ENCODE measurements at regions not wholly inside any gene's neighbourhood (a gene's known extent, or its start where the extent isn't known, plus 50 kb on each side); places are given as distances from the start of the nearest gene placed in this dataset.

GRCh38 chr2:236816197-236817170 lies 246.9 kb downstream of the ACKR3 start:
- no peak for DNase-seq (ENCODE audit: low read depth in 2 of 2)

GRCh38 chr2:236818281-236819045 lies 248.8 kb downstream of the ACKR3 start:
- H3K27me3 ChIP-seq (ENCODE audit: control insufficient read depth, insufficient read depth, low read length): no peaks in the 10 kb centered on the region
- no peak overlapping the region for H3K9ac ChIP-seq (ENCODE audit: insufficient read depth, low read length)
- H4K20me1 ChIP-seq (ENCODE audit: control insufficient read depth, extremely low read depth, insufficient read depth, low read length): no peaks in the 10 kb centered on the region

More at GRCh38 chr2:236816197-236817170, 246.9 kb downstream of the ACKR3 start:
- Histone ChIP-seq H3K27ac (ENCODE audit: insufficient read depth, low read length) (no peak overlapping the region), H3K36me3 (ENCODE audit: control insufficient read depth, insufficient read depth, low read length) (no peaks in the 10 kb centered on the region), H4K20me1 (ENCODE audit: control insufficient read depth, extremely low read depth, insufficient read depth, low read length) (no peaks in the 10 kb centered on the region), H2AFZ (ENCODE audit: low read length) (no peak overlapping the region), H3K27me3 (ENCODE audit: control insufficient read depth, insufficient read depth, low read length) (no peaks in the 10 kb centered on the region), H3K4me1 (ENCODE audit: control insufficient read depth, extremely low read depth, insufficient read depth, low read length) (no peaks in the 10 kb centered on the region), H3K9ac (ENCODE audit: insufficient read depth, low read length) (no peak overlapping the region), H3K4me2 (ENCODE audit: extremely low read depth, insufficient read depth, low read length) (no peak overlapping the region), H3K4me3 (replicated peaks in 1 of 4; ENCODE audit: control extremely low read depth in 1 of 4, insufficient read depth in 1 of 4, low read depth in 3 of 4, low read length in 4 of 4) (no peak overlapping the region), H3K79me2 (ENCODE audit: control insufficient read depth, insufficient read depth, low read length) (no peaks in the 10 kb centered on the region), H3K9me3 (ENCODE audit: control insufficient read depth, insufficient read depth, low read depth, low read length) (no peaks in the 10 kb centered on the region)
- TF ChIP-seq EZH2 (IDR thresholded peaks at IDR 0.05; ENCODE audit: low read length, missing control alignments) (no peak), CTCF (conservative IDR thresholded peaks at IDR 0.05 in 1 of 2, IDR thresholded peaks at IDR 0.05 in 1 of 2; ENCODE audit: low read depth in 1 of 2, low read length in 2 of 2) (no peak)

More at GRCh38 chr2:236818281-236819045, 248.8 kb downstream of the ACKR3 start:
- Histone ChIP-seq H3K79me2 (ENCODE audit: control insufficient read depth, insufficient read depth, low read length) (no peaks in the 10 kb centered on the region), H3K27ac (ENCODE audit: insufficient read depth, low read length) (no peak overlapping the region), H3K4me3 (replicated peaks in 1 of 4; ENCODE audit: control extremely low read depth in 1 of 4, insufficient read depth in 1 of 4, low read depth in 3 of 4, low read length in 4 of 4) (no peak overlapping the region), H2AFZ (ENCODE audit: low read length) (no peak overlapping the region), H3K36me3 (ENCODE audit: control insufficient read depth, insufficient read depth, low read length) (no peaks in the 10 kb centered on the region), H3K4me2 (ENCODE audit: extremely low read depth, insufficient read depth, low read length) (no peak overlapping the region), H3K9me3 (ENCODE audit: control insufficient read depth, insufficient read depth, low read depth, low read length) (no peaks in the 10 kb centered on the region), H3K4me1 (ENCODE audit: control insufficient read depth, extremely low read depth, insufficient read depth, low read length) (no peaks in the 10 kb centered on the region)
- DNase-seq (ENCODE audit: low read depth in 2 of 2): no peak
- no peak for TF ChIP-seq CTCF (conservative IDR thresholded peaks at IDR 0.05 in 1 of 2, IDR thresholded peaks at IDR 0.05 in 1 of 2; ENCODE audit: low read depth in 1 of 2, low read length in 2 of 2)
- no peak for TF ChIP-seq EZH2 (IDR thresholded peaks at IDR 0.05; ENCODE audit: low read length, missing control alignments)

Measured in fibroblast of lung (primary cell).